Uterus (tissue), 2 donors: ENCODE measurements at regions not wholly inside any gene's neighbourhood (a gene's known extent, or its start where the extent isn't known, plus 50 kb on each side); places are given as distances from the start of the nearest gene placed in this dataset.

Experiments used
- CTCF ChIP-seq, 4 experiments: fragments of 200-600 bp in 2 of 4; fragments of 450-650 bp in 2 of 4; sonication (generic) in 2 of 4; IDR thresholded peaks; one replicate each; pipeline ENCODE4 v1.5.1; 2016 to 2019; ENCODE audit warnings: antibody characterized with exemption in 4 of 4, mild to moderate bottlenecking in 2 of 4, moderate library complexity in 1 of 4
- POLR2A ChIP-seq, 2 donors: fragments of 450-650 bp; IDR thresholded peaks; one replicate each; pipeline ENCODE4 v1.6.1; 2016; ENCODE audit warnings: antibody characterized with exemption in 2 of 2, mild to moderate bottlenecking in 1 of 2, moderate library complexity in 1 of 2

- TF ChIP-seq CTCF (IDR thresholded peaks at IDR 0.05) (no peak), POLR2A (IDR thresholded peaks at IDR 0.05) (no peak)
Measured at GRCh38 chr13:84668637-84669036, 786.4 kb upstream of the SLITRK1 start.
